IPS-15b (cell line): ENCODE measurements at regions not wholly inside any gene's neighbourhood (a gene's known extent, or its start where the extent isn't known, plus 50 kb on each side); places are given as distances from the start of the nearest gene placed in this dataset.

Experiments used
- H3K27me3 ChIP-seq: one replicate; pipeline ENCODE4 v1.6.1; 2013; ENCODE audit warnings: low read length; ENCODE audit not compliant: control insufficient read depth, insufficient read depth
- H3K36me3 ChIP-seq: one replicate; pipeline ENCODE4 v1.6.1; 2013; ENCODE audit warnings: low read length; ENCODE audit not compliant: control insufficient read depth, insufficient read depth
- H3K4me1 ChIP-seq: one replicate; pipeline ENCODE4 v1.6.1; 2013; ENCODE audit warnings: mild to moderate bottlenecking, low read length; ENCODE audit not compliant: control insufficient read depth, insufficient read depth
- H3K4me3 ChIP-seq: one replicate; pipeline ENCODE4 v1.5.1; 2013; ENCODE audit warnings: low read depth, low read length
- H3K9ac ChIP-seq: one replicate; pipeline ENCODE4 v1.6.1; 2013; ENCODE audit warnings: low read depth, mild to moderate bottlenecking, low read length
- H3K9me3 ChIP-seq: one replicate; pipeline ENCODE4 v1.6.1; 2013; ENCODE audit warnings: mild to moderate bottlenecking, low read length; ENCODE audit not compliant: control insufficient read depth, insufficient read depth

DNA sequence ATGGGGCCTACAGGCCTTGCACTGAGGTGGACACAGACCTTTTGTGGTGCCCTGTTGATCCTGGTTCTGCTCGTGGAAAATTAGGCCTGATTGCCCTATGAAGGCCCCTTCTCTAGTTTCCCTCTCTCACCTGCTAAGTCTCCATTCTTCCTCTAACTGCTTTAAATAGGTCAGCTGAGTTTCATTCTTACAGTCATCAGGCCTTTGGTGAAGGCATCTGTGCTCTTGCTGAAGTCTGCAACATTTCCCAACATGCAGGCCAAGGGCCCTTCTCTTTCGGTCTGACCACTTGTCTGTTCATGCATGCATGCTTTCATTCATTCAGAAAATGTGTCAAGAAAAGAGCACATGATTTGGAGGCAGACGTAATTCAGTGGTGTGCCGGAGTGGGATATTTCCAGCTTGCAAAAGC is 244.0 kb downstream of the BUB3 start:
- no peak overlapping the region for H3K4me3 ChIP-seq

DNA sequence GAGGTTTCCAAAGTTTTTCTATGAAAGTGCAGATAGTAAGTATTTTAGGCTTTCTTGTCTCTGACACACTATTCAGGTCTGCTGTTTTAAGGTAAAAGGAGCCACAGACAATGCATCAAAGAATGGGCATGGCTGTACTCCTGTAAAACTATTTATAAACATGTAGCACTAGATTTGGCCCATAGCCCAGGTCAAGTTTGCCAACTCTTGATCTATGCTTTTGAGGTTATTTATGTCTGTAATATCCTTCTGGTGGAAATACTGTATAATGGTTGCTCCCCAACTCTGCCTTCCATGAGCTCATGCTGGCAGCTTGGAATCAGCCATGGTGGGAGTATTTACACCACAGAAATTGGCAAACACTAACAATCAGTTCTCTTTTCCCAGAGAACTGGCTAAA is 244.6 kb downstream of the BUB3 start:
- no peaks in the 10 kb centered on the region for H3K9me3 ChIP-seq
- H3K27me3 ChIP-seq = no peaks in the 10 kb centered on the region
- no peaks in the 10 kb centered on the region for H3K4me1 ChIP-seq
- H3K9ac ChIP-seq = no peak overlapping the region
- H3K36me3 ChIP-seq = no peaks in the 10 kb centered on the region
- H3K4me3 ChIP-seq = no peak overlapping the region

More for the DNA sequence above, 244.0 kb downstream of the BUB3 start:
- H3K27me3 ChIP-seq = no peaks in the 10 kb centered on the region
- no peaks in the 10 kb centered on the region for H3K36me3 ChIP-seq
- H3K9ac ChIP-seq = no peak overlapping the region
- H3K9me3 ChIP-seq = no peaks in the 10 kb centered on the region
- H3K4me1 ChIP-seq = no peaks in the 10 kb centered on the region

DNA sequence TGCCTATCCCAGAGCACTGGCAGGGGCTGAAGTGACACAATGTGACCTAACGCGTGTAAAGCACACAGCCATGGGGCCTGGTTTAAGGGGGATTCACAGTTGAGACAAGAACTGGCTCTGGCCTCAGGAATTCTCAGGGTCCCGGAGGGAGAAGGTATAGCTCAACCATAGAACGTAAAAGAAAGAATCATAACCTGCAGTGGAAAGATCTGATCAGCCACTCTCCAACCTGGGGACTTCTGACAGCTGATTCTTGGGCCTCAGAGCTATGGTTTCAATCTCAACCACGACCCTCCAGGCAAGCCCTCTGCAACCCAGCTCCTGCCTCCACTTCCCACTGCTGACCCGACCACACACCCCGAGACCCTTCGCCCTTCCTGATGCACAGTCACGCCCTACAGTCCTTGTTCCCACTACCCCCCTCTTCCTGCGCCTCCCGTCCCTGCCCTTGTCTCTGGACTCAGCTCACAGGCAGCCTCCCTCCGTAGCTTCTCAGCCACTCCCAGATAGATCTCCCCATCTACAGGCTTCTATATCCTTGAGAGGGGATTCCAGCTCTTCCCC is 245.2 kb downstream of the BUB3 start:
- no peaks in the 10 kb centered on the region for H3K27me3 ChIP-seq
- H3K36me3 ChIP-seq = no peaks in the 10 kb centered on the region
- H3K4me1 ChIP-seq = no peaks in the 10 kb centered on the region
- H3K9me3 ChIP-seq = no peaks in the 10 kb centered on the region
- H3K4me3 ChIP-seq = no peak overlapping the region
- no peak overlapping the region for H3K9ac ChIP-seq

DNA sequence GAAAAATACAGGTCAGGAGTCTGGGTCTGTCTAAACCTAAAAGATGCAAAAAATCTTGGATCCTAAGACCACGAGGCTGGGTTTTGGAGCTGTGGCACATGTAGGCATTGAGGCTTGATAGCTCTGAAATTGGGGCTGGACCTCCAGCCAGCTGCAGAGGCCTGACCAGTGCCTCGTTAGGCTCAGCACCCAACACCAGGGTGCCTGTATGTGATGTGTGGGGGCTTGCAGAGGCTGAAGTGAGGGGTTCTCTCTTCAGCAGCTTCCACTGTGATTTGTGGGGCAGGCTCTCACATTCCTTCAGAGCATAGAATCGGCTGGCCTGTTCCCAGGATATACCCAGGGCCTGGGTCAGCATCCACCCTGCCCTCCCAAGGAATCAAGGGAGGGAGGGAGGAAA is 247.8 kb downstream of the BUB3 start:
- Histone ChIP-seq H3K9me3 (peaks cover 3% of the 10 kb centered on the region), H3K4me3 (no peak overlapping the region), H3K27me3 (no peaks in the 10 kb centered on the region), H3K9ac (no peak overlapping the region), H3K4me1 (no peaks in the 10 kb centered on the region), H3K36me3 (no peaks in the 10 kb centered on the region)

DNA sequence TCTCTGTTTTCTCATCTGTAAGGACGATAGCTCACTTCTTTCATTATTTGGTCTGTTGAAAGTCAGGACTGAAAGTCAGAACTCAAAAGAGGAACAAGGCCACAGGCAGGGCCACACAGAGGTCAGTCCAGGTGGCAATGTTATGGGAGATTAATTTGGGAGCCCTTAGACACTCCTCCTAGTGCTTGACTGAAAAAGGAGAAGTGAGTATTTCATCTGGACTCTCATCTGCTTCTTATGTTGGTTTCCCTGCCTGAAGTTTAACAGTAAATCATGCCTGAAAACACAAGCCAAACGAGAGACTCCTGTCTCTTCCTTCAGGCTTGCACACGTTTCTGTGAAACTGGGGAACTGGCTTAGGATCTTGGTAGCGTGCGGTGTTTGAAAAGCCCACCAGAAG is 248.5 kb downstream of the BUB3 start:
- H3K36me3 ChIP-seq = no peaks in the 10 kb centered on the region
- H3K27me3 ChIP-seq = no peaks in the 10 kb centered on the region
- no peak overlapping the region for H3K9ac ChIP-seq
- peaks cover 3% of the 10 kb centered on the region for H3K9me3 ChIP-seq
- no peaks in the 10 kb centered on the region for H3K4me1 ChIP-seq
- no peak overlapping the region for H3K4me3 ChIP-seq

DNA sequence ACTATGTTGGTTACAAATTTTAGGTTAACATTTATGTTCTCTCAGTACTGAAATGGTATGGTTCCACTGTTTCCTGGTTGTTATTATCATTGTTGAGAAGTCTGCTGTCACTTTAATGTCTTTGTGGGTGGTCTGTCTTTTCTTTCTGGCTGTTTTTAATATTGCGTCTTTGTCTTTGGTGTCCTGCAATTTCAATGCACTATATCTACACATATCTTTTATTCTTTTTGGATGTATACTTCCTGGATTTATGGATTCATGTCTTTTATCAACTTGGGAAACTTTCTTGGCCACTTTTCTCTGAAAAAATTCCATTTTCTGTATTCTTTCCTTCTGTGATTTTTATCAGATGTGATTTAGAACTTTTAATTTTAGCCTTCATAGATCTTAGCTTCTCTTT is 250.2 kb downstream of the BUB3 start:
- Histone ChIP-seq H3K4me3 (no peak overlapping the region), H3K9me3 (peaks cover 3% of the 10 kb centered on the region), H3K4me1 (no peaks in the 10 kb centered on the region), H3K27me3 (no peaks in the 10 kb centered on the region), H3K36me3 (no peaks in the 10 kb centered on the region), H3K9ac (no peak overlapping the region)

DNA sequence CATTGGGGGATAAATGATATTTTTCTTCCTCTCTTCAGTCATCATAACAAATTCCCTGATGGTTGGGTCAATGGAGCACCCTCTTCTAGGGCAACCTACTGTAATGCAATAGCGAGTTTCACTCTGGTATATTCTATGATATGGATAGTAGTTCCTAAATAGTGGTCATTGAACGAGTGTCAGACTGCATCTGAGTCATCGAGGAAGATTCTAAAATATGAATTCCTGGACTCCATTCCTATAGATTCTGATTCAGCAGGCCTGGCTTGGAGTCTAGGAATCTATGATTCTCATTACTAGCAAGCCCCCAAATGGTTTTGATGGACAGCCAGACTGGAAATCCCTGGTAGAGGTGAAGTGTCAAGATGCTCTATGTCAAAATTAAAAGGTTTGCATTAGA is 254.5 kb downstream of the BUB3 start:
- Histone ChIP-seq H3K4me3 (no peak overlapping the region), H3K9ac (no peak overlapping the region), H3K36me3 (no peaks in the 10 kb centered on the region)

DNA sequence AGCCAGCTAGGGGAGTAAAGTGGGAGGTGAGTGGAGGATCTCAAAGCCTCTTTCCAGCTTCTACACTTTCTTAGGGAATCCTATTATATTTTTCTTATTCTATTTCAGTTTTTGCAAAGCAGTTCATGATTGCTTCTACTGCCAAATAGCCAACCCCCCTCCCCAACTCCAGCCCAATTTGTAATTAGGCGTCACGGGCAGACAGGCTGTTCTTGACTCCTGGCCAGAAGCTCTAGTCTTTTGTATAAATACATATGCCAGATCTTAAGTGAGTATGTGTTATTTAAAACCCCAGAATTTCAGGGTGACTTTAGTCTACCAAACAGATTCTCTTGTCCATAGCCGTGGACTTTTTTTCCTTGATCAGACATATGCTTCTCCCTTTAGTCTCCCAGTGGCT is 255.2 kb downstream of the BUB3 start:
- no peak overlapping the region for H3K9ac ChIP-seq
- H3K27me3 ChIP-seq = no peaks in the 10 kb centered on the region
- H3K36me3 ChIP-seq = no peaks in the 10 kb centered on the region
- no peak overlapping the region for H3K4me3 ChIP-seq
- no peaks in the 10 kb centered on the region for H3K4me1 ChIP-seq
- peaks cover 3% of the 10 kb centered on the region for H3K9me3 ChIP-seq

More for the DNA sequence above, 254.5 kb downstream of the BUB3 start:
- no peaks in the 10 kb centered on the region for H3K27me3 ChIP-seq
- no peaks in the 10 kb centered on the region for H3K4me1 ChIP-seq
- peaks cover 3% of the 10 kb centered on the region for H3K9me3 ChIP-seq

DNA sequence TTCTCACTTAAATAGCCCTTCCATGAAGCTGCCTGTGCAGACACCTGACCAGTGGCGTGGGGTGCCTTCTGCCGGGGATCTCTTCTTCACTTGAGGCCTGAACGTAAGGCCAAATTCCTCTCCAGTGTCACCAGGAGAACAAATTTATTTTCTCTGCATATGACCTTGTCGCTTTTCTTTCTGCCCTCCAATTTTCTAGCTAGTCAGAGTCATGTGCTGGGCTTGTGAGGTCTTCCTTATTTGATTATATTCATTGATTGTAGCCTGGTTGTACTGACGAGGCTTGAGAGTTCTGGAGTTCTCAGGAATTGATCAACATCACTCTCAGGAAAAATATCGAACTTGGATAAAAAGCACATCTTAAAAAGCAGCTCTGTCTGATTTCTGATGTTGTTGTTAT is 255.7 kb downstream of the BUB3 start:
- H3K4me1 ChIP-seq = no peaks in the 10 kb centered on the region
- H3K9ac ChIP-seq = no peak overlapping the region
- H3K9me3 ChIP-seq = peaks cover 3% of the 10 kb centered on the region
- H3K36me3 ChIP-seq = no peaks in the 10 kb centered on the region
- no peak overlapping the region for H3K4me3 ChIP-seq
- no peaks in the 10 kb centered on the region for H3K27me3 ChIP-seq

DNA sequence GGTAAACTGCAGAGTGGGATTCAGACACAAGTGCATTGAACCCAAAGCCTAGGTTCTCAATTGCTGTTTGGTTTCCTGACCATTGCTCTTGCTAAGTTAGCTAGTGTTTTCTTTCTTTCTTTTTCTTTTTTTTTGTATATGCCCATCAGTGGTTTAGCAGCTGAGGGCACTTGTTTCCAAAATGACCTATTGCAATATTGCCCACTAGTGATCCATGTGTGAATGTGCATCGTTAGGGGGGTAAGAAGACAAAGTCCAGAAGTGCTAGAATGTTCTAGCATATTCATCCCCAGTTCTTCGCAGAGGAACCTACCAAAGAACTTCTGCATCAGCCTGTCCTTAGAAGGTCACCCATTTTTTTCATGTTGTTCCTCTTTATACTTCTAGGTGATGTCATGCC is 252.8 kb upstream of the GPR26 start:
- no peak overlapping the region for H3K4me3 ChIP-seq
- no peaks in the 10 kb centered on the region for H3K36me3 ChIP-seq
- H3K27me3 ChIP-seq = no peaks in the 10 kb centered on the region
- H3K9ac ChIP-seq = no peak overlapping the region
- no peaks in the 10 kb centered on the region for H3K9me3 ChIP-seq
- H3K4me1 ChIP-seq = no peaks in the 10 kb centered on the region

DNA sequence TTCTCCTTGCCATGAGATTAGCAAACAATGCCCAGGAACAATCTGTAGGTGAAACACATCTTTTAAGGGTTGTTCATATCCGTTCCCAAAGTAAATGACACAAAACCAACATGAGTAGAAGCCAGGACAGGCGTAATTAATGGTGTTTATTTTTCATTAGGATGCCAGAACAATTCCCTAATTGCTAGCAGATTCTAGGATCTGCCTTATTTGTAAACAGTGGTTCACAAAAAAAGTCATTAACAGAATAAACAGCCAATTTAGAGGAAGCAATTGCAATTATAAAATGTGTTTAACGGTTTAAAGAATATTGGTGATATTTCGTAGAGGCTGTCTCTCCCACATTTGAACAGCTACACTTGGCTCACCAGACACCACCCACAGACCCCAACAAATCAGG is 250.6 kb upstream of the GPR26 start:
- H3K4me1 ChIP-seq = no peaks in the 10 kb centered on the region
- no peaks in the 10 kb centered on the region for H3K9me3 ChIP-seq
- H3K36me3 ChIP-seq = no peaks in the 10 kb centered on the region
- no peak overlapping the region for H3K4me3 ChIP-seq
- H3K27me3 ChIP-seq = no peaks in the 10 kb centered on the region
- no peak overlapping the region for H3K9ac ChIP-seq

DNA sequence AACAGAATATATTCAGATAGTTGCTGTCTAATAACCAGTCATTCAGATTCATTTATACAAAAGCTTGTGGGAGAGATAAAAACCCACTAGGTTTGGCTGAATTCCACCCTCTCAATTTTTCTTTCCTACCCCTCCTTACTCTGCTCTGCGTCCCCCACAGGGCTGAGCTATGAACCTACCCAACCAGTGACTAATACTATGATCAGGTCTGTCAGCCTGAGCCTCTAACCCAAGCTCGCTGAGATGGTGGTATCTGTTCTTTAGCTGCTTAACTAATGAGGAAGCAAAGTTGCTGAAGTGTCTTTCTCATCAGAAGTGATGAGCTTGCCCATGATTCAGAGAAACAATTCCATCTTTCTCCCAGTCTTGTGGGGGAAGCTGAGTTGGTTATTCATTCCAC is 248.7 kb upstream of the GPR26 start:
- Histone ChIP-seq H3K36me3 (no peaks in the 10 kb centered on the region), H3K9me3 (no peaks in the 10 kb centered on the region), H3K27me3 (no peaks in the 10 kb centered on the region), H3K4me3 (no peak overlapping the region), H3K9ac (no peak overlapping the region), H3K4me1 (no peaks in the 10 kb centered on the region)
